Activated CD8-positive, alpha-beta memory T cell treated with anti-CD3 and anti-CD28 coated beads, Interleukin-2, amount 50 U/mL, for 1 hour (primary cell): ENCODE measurements at regions not wholly inside any gene's neighbourhood (a gene's known extent, or its start where the extent isn't known, plus 50 kb on each side); places are given as distances from the start of the nearest gene placed in this dataset.
"Not testable (repeated sequence)": the region's sequence is repeated elsewhere in the genome, so short reads cannot be mapped to it uniquely, and the experiment has no call there.

ENCODE experiments used
- DNase-seq: peaks from one replicate; pipeline ENCODE4 v3.0.0-alpha.2; 2020; ENCODE audit errors: extremely low read depth

DNA sequence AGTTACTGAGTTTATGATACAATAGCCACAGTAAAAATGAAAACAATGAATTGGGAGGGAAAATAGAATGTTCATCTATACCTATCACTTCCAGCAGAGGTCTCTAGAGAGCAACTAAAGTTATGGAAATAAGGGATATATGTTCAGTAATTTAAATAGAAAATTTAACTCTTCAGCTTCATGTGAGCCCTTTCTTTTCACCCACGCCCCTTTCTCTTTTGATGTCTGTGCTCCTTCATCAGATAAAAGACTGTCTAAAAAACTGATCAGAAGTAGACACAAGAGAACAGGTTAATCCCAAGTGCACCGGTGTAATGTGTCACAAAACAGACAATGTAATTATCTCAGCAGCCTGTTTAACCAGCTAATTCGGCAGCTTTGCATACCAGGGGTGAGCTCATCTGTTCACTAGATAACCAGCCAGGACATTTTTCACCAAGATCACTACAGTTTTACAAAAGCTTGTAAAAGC lies 238.5 kb upstream of the ERBB4 start:
- DNase-seq: no peak

DNA sequence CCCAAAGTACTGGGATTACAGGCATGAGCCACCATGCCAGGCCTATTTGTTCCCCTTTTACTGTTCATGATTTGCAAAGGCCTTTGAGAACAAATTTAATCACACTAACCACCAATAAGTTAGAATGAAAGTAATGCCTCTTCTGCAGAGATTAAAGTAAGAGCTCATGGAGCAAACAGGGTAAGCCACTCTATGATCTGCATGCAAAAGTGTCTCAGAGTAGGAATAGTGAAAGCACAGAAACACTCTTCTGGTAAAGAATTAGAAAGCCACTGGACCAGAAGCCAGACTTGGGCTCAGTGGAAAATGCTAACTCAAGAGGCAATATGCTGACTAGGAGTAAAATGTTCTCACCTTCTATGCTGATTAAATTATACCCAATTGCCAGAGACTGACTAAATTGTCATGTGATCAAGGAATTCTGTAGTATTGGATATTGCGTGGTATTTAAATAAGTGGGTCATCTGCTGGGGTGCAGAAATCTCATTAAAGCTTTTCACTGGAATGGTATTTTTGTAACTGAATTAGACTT lies 235.3 kb upstream of the ERBB4 start:
- DNase-seq: no peak

DNA sequence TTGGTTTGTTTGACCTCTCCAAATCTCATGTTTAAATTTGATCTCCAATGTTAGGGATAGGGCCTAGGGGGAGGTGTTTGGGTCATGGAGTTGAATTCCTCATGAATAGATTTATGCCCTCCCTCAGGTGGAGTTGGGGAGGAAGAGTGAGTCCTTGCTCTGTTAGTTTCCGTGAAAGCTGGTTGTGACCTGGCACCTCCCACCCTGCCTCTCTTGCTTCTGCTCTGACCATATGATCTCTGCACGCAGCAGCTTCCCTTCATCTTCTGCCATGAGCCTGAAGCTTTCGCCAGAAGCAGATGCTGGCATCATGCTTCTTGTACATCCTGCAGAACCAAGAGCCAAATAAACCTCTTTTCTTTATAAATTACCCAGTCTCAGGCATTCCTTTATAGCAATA lies 231.6 kb upstream of the ERBB4 start:
- no peak for DNase-seq

DNA sequence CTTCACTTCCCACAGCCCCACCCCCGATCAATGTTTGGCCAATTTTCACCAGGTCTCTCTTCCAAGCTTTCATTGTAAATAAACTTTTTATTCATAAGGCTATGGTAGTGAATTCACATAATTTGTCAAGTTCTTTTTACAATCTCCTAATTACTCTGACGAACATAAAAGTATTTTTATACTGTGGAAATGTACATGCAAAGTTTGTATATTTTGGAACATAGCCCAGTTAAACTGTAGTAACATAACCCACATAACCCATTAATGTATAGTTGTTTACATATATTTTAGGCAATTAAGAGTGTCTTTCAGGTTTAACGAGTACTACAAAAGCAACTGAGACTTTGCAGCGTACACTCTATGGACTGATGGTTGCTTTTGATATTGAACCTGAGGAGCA lies 228.3 kb upstream of the ERBB4 start:
- no peak for DNase-seq

DNA sequence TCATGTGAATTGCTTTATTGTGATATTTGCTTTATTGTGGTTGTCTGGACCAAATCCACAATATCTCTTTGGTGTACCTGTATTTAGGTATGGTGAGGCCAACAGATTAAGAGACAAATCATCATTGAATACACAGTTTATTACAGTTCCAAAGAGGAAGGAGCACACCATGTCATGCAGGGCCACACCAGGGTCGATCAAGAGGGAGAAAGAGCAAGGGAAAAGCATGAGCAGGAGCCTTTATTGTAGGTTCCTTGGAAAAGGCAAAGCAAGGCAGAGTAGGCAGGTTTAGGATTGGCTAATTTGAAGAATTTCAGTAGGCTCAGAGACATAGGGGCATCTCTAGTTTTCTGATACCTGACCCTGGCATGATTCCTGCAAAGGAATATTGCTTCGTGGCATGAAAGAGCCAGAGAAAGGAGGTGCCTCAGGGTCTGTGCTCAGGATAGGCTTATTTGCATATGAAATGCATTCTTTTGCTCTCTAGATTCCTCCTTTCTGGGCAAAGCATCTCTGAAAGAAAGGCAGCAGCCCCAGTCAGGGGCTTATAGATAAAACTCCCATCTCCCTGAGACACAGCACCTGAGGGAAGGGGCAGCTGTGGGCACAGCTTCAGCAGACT lies 214.2 kb upstream of the ERBB4 start:
- no peak for DNase-seq

DNA sequence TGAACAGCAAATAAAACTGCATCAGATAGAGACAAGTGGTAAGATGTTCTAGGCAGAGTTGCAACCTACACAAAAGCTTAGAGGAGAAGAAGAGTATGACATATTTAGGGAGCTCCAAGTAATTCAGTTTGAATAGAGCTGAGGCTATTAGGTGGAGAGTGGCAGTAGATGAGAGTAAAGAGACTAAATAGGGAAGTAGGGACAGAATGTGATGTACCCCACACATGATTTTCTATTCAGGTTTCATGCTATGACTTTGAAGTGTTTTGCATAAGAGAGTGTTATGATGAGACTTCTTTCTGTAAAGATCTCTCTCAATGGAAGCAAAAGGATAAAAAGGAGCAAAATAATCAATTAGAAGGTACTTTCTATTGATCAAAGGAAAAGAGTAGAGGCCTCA lies 206.8 kb upstream of the ERBB4 start:
- no peak for DNase-seq

DNA sequence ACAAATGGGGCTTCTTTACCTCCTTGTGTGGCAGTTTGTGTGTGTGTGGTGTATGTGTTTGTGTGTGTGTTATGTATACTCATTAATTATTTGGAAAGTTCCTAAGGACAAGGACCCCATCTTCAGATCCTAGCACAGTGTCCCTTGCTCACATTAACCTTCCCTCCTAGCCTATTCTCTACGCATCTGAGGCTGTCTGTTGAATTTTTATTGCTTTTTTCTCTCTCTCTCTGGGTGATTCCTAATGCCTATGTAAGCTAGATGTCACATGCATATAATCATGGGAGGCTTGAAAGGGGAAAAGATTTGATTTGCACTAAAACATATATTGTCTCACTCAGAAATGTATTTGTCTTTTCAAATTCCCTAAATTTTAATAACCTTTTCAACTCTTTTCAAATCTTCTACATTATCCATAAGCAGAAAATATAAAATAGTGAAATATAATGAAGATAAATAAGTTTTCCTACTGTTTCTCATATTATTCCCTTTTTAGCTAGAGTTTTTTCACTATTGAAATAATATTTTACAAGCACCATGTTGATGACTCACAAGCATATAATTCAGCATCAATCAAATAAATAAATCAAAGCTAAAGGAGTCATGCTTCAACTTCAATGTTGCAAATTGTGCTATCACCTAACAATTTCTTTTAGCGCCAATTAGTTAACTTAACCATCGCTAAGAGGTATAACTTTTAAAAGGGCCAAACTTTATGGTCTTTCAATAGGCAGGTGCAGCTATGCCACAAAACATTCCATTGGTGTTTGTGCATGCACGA lies 199.0 kb upstream of the ERBB4 start:
- DNase-seq: no peak

DNA sequence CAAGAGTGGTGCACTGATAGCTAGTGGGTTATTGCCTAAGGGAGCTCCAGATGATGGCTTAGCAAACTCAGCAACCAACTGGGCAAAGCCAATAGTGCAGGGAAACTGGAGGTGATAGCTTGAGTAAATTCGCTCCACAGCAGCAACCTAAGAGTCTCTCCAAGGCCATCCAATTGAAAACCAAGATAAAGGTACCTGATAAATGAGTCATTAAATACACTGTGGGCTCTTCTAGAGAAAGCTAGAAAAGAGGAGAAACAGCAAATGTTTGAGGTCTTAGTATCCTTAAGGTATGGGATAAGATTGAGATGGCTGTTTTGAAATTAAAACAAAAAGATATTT lies 197.8 kb upstream of the ERBB4 start:
- no peak for DNase-seq

DNA sequence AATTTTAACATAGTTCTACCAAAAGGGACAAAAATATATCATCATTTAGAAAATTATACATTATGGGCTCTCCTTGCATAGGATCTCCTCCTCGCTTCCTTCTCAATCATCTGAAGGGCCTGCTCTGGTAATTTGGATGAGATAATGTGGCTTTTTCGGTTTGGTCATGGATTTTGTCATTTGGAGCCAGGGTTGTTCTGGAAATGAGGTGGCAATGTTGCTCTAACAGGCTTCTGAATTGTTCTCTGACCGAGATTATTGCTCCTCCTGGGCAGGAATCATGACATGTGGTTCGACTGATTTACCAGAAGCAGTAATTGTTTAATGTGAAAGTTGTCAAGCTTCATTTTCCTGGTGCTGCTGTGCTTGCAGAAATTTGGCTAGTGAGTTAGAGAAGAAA lies 194.7 kb upstream of the ERBB4 start:
- no peak for DNase-seq

DNA sequence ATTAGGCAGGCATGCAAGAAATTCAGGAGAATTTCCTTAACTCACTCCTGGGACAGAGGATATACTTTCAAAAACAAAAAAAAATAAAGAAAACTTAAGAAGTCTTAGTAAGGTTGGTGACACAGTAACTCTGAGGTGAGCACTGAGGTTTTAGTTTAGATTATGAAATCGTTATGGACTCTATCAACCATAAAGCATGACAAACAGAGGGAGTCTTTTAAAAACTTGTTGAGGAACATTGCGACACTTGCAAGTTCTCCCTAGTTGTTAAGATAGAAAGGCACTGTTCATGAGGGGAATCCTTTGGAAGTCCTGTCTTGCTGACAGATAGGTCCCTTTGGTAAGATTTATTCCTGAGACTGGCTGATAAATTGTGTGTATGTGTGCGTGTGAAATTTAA lies 194.3 kb upstream of the ERBB4 start:
- DNase-seq: no peak

DNA sequence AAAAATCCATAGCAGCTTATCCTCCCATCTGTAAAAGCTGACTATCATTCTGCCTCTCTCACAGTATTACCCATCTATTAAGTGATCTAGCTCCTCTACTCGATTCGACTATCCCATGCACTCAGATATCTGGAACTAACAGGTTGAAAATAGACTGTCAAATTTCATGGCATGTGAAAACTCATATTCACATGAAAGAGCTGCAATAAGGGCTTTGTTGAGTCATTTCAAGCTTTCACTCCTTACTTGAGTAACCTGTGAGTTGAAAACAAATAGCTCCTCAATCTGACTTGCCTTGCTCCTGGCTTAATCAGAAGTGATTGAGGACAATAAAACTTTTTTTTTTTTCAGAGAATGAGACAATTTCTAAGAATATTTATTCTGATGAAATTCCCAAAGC lies 192.4 kb upstream of the ERBB4 start:
- DNase-seq: no peak

DNA sequence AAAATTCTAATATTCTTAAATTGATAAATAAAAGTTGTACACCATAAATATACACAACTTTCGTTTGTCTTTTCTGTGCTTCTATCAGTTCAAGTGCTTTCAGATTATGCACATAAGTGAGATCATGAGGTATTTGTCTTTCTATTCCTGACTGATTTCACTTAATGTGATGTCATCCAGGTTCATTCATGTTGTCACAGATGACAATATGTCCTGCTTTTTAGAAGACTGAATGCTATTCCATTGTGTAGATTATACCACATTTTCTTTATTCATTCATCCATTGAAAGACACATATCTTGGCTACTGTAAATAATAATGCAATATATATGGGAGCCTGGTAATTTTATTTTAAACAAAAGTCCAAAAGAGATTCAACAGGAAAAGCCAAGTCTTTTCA lies 190.1 kb upstream of the ERBB4 start:
- no peak for DNase-seq

DNA sequence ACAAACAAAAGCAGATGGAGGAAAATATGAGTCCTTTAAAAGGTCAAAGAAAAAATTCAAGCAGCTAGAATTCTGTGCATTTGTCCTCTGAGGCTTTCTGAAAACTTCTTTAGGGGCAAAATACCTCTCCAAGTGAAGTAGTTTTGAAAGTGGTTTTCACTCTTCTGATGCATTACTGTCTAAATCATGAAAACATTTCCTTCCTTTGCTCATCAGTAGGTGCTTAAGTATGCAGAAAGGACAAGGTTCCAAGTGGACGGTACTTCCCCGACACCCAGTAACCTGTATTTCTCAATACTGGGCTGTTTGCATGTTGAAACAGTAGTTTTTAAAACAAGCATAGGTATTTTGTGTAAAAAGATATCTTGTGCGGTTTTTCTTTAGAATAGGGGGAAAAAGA lies 189.1 kb upstream of the ERBB4 start:
- no peak for DNase-seq

DNA sequence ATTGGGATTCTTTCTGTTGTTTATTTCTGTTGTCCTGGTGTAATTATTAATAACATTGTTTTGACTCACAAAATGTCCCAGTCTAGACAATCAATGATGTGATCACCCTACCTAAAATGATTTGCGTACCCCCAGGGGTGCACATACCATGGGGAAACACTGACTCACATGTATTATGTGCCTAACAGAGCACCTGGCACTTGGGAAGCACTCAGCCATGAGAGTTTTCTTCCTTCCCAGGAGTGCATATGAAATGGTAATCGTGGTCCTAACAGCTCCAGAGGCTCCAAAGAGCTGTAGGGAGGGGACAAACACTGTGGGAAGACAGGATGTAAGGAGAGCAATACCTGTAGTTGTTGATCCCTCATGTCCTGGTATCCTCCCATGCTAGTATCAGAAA lies 187.8 kb upstream of the ERBB4 start:
- no peak for DNase-seq

DNA sequence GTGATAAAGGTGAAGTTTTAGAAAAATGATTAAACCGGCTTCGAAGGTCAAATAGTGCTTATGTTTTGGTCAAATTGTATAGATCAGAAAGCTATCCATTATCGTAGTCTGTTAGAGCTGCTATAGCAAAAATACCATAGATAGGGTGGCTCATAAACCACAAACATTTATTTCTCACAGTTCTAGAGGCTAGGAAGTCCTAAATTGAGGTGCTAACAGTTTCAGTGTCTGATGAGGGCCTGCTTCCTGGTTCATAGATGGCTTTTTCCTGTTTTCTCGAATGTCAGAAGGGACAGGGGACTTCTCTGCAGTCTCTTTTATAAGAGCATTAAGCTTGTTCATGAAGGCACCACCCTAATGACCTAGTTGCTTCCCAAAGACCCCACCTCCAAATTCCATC lies 186.6 kb upstream of the ERBB4 start:
- DNase-seq: no peak

DNA sequence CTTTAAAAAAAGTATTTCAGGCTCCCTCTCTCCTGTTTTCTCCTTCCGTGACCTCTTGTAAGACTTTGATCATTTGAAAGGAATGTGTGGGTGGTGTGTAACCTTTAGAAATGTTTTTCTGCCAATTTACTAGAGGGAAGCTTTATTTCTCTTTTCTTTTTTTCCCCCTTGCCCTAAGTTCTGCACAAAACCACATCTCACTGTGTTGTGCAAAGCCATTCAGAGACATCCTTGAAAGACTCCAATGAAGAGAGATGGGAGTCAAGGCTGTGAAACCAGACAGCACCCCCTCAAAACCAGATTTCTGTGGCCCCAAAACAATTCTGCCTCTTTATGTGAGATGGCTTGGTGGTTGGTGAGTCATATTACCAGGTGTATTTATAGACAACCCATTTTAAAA lies 184.6 kb upstream of the ERBB4 start:
- DNase-seq: no peak

DNA sequence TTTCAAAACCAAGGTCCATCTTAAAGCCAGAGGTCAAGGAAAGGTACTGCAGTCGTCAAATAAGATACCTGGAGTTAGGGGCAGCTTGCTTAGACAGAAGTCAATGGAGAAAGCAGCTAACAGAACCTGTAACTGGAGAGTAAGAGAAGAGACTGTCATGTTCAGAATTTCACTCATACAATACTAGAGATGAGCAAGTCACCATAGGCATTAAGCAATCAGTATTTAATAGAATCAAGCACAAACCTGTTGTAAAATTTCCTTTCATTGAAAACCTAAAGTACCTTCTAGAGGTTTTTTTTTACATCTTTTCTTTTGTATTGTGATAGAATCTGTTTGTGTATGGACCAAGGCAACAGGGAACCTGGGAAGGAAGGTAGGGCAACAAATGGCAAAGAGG lies 183.4 kb upstream of the ERBB4 start:
- DNase-seq: no peak

DNA sequence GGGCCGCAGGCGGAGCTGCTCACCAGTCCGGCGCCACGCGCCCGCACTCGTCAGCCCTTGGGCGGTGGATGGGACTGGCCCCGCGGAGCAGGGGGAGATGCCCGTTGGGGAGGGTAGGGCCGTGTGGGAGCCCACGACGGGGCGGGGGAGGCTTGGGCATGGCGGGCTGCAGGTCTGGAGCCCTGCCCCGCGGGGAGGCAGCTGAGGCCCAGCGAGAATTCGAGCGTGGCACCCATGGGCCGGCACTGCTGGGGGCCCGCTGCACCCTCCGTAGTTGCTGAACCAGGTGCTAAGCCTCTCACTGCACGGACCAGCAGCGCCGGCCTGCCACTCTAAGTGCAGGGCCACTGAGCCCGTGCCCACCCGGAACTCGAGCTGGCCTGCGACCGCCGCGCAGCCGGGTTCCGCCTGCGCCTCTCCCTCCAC lies 182.4 kb upstream of the ERBB4 start:
- no peak for DNase-seq

DNA sequence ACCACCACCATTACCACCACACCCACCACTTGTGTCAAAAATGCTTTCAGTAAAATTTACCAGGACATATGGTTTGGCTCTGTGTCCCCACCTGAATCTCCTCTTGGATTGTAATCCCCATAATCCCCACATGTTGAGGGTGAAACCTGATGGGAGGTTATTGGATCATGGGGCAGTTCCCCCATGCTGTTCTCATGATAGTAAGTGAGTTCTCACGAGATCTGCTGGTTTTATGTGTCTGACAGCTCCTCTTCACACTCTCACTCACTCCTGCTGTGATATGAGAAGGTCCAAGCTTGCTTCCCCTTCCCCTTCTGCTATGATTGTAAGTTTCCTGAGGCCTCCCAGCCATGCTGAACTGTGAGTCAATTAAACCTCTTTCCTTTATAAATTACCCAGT lies 176.8 kb upstream of the ERBB4 start:
- DNase-seq: not testable (repeated sequence)

DNA sequence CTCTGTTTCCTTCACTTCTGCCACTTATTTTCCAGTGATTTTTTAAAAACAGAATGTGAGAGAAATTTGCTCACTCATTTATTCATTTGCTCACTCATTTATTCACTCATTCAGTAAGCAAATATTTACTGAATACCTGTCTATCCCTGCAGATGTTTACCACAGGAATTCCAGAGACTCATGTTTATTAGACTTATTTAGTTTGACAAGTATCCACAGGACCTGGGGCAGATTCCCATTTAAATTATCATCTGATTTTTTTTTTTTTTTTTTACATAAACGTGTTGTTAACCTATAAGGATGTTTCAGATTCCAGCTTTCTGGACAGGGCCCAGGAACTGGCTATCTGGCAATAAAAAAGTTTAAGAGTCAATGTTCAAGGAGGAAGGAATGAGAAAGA lies 175.1 kb upstream of the ERBB4 start:
- no peak for DNase-seq

DNA sequence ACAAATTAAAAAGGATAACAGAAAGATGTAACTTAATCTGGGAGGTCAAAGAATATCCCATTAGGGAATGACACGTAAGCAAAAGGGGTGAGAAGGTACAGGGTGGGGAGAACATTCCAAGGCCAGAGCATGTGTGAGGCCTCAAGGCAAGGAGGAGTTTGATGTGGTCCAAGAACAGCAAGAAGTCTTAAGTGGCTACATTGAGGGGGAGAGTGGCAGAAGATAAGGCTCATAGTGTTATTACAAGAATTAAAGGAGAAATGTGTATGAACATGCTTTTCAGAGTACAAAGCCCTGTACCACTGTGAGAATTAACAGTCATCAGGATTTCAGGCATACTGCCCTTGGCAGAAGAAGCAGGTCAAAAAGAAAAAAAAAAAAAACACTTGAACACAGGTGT lies 174.4 kb upstream of the ERBB4 start:
- no peak for DNase-seq

DNA sequence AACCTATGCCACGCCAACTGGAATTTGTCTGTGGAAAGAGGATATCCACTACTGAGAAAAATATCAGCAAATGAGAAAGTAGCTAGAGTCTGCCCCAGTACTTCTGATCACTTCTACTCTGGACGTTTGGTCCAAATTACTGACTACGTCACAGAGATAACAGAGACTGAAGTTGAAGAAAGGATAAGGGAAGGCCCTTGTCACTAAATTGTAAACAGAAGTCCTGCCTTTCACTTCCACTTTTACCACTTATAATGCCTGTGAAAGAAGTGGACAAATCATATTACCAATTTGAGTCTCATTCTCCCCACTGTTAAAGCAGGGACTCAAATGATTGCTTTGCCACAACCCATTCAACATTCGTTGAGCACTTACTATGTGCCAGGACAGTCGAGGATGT lies 173.9 kb upstream of the ERBB4 start:
- DNase-seq: no peak

DNA sequence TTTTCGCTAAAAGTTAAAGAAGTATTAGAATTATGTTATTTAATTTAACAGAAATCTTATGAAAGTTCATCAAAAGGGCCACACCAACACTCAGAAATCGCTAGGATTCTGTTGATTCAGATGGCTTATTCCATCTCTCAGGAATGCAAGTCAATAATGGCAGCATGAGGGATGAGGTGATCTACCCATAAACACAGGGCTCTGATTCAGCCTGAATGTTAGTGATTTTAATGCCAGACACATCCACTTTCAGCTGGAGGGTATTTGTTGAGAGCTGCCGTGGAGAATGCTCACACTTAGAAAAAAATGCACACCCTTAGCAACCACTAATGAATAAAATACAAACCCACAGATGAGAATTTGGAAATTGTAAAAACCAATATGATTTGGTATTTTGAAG lies 173.3 kb upstream of the ERBB4 start:
- DNase-seq: no peak

DNA sequence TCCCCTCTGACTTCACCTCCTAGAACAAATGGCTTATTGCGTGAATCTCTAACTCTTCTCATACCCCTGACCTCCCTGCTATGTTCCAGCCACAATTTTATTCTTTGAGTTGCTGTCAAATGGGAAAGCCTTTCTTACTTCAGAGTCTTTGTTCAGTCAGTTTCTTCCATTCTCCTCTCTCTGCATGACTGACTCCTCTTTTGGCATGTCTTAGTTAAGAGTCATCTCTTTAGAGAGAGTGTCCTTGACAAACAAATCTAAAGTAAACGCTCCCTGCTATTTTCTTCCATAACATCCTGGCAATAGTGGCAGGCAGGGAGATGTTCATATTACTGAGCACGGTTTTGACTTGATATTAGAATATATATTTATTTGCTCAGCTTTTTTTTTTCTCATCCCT lies 170.7 kb upstream of the ERBB4 start:
- no peak for DNase-seq
